OCI-LY1 (cell line): ENCODE measurements at regions not wholly inside any gene's neighbourhood (a gene's known extent, or its start where the extent isn't known, plus 50 kb on each side); places are given as distances from the start of the nearest gene placed in this dataset.

Experiments
- H2AFZ ChIP-seq: fragments of 200-600 bp; sonication (generic), shearing (Covaris generic); 2 replicates; pipeline ENCODE4 v1.6.0; 2014; ENCODE audit warnings: antibody characterized with exemption, mild to moderate bottlenecking, low read length
- H3F3A ChIP-seq: fragments of 200-600 bp; sonication (generic), shearing (Covaris generic); 2 replicates; pipeline ENCODE4 v1.6.0; 2014; ENCODE audit warnings: mild to moderate bottlenecking, antibody characterized with exemption, low read length, moderate library complexity; ENCODE audit not compliant: insufficient read depth
- H3K27ac ChIP-seq: fragments of 200-600 bp; sonication (generic); 2 replicates; pipeline ENCODE4 v1.5.1; 2014; ENCODE audit warnings: low read length, mixed run types, mild to moderate bottlenecking, low read depth; ENCODE audit not compliant: poor library complexity, severe bottlenecking
- H3K27me3 ChIP-seq: fragments of 200-600 bp; sonication (generic); 2 replicates; pipeline ENCODE4 v1.6.0; 2014; ENCODE audit warnings: antibody characterized with exemption, mild to moderate bottlenecking, low read length, moderate library complexity; ENCODE audit not compliant: insufficient read depth
- H3K36me3 ChIP-seq: fragments of 200-600 bp; sonication (generic); 2 replicates; pipeline ENCODE4 v1.6.1; 2014; ENCODE audit warnings: mild to moderate bottlenecking, antibody characterized with exemption, low read length, moderate library complexity, mixed read lengths; ENCODE audit not compliant: insufficient read depth
- H3K4me1 ChIP-seq: fragments of 200-600 bp; sonication (generic); 2 replicates; pipeline ENCODE4 v1.5.1; 2014; ENCODE audit warnings: mild to moderate bottlenecking, low read length, moderate library complexity; ENCODE audit not compliant: insufficient read depth, severe bottlenecking
- H3K4me2 ChIP-seq: fragments of 200-600 bp; sonication (generic), shearing (Covaris generic); 2 replicates; pipeline ENCODE4 v1.6.1; 2014; ENCODE audit warnings: low read length
- H3K4me3 ChIP-seq: fragments of 200-600 bp; sonication (generic); 2 replicates; pipeline ENCODE4 v1.5.1; 2014; ENCODE audit warnings: low read length, low read depth, mild to moderate bottlenecking, mixed read lengths; ENCODE audit not compliant: poor library complexity, severe bottlenecking
- H3K79me2 ChIP-seq: fragments of 200-600 bp; shearing (Covaris generic); 2 replicates; pipeline ENCODE4 v1.6.1; 2016; ENCODE audit warnings: mixed run types, low read length, mixed read lengths; ENCODE audit not compliant: insufficient read depth
- H3K9ac ChIP-seq: fragments of 200-600 bp; sonication (generic), shearing (Covaris generic); 2 replicates; pipeline ENCODE4 v1.6.1; 2014; ENCODE audit warnings: mild to moderate bottlenecking, low read length, mixed read lengths
- H3K9me2 ChIP-seq: fragments of 200-600 bp; sonication (generic), shearing (Covaris generic); 2 replicates; pipeline ENCODE4 v1.6.1; 2014; ENCODE audit warnings: low read depth, mild to moderate bottlenecking, low read length, mixed read lengths
- H3K9me3 ChIP-seq: fragments of 200-600 bp; shearing (Covaris generic); 2 replicates; pipeline ENCODE4 v1.6.1; 2014; ENCODE audit warnings: low read length, mixed read lengths
- H4K20me1 ChIP-seq: fragments of 200-600 bp; sonication (generic), shearing (Covaris generic); 2 replicates; pipeline ENCODE4 v1.6.0; 2016; ENCODE audit warnings: mild to moderate bottlenecking, low read length; ENCODE audit not compliant: insufficient read depth
- EZH2 ChIP-seq: fragments of 200-600 bp; sonication (generic), shearing (Covaris generic); IDR thresholded peaks from 2 replicates; pipeline ENCODE4 v1.8.0; 2017; ENCODE audit warnings: borderline replicate concordance, mixed run types, mild to moderate bottlenecking, antibody characterized with exemption, low read length, moderate library complexity, mixed read lengths
- TF ChIP-seq, protein P1 (sequence below): fragments of 200-600 bp; sonication (generic), shearing (Covaris generic); IDR thresholded peaks from 2 replicates; pipeline ENCODE4 v1.5.1; 2017; ENCODE audit warnings: mild to moderate bottlenecking, antibody characterized with exemption, low read length, moderate library complexity, mixed read lengths

DNA sequence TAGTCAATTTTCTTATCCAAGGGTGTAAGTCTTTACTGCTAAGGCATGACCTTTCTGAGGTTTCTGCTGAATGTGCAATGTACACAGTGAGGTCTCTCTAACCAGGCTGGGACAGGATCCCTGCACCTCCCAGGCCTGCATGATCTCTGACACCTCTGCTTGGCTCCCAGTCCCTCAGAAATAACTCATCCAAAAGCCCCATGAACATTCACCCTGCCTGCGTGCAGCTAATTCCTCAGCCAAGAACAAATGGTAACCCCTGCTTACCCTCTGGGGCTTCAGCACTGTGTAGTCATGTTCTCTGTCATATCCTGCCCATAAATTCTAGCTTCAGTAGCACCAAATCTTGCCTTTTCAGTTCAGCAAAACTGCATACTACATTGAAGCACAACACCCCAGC, 1146.3 kb upstream of the MIR17HG start:
- H3K9me2 ChIP-seq: no peaks in the 10 kb centered on the region
- no peaks in the 10 kb centered on the region for H3K36me3 ChIP-seq
- H3F3A ChIP-seq: no peaks in the 10 kb centered on the region
- H3K79me2 ChIP-seq: no peaks in the 10 kb centered on the region
- H3K9ac ChIP-seq: no peak overlapping the region
- no peaks in the 10 kb centered on the region for H3K27me3 ChIP-seq
- no peaks in the 10 kb centered on the region for H3K9me3 ChIP-seq
- no peaks in the 10 kb centered on the region for H3K4me1 ChIP-seq
- no peak overlapping the region for H3K4me2 ChIP-seq
- H4K20me1 ChIP-seq: no peaks in the 10 kb centered on the region
- no peak for TF ChIP-seq EZH2
- TF ChIP-seq, protein P1, sequence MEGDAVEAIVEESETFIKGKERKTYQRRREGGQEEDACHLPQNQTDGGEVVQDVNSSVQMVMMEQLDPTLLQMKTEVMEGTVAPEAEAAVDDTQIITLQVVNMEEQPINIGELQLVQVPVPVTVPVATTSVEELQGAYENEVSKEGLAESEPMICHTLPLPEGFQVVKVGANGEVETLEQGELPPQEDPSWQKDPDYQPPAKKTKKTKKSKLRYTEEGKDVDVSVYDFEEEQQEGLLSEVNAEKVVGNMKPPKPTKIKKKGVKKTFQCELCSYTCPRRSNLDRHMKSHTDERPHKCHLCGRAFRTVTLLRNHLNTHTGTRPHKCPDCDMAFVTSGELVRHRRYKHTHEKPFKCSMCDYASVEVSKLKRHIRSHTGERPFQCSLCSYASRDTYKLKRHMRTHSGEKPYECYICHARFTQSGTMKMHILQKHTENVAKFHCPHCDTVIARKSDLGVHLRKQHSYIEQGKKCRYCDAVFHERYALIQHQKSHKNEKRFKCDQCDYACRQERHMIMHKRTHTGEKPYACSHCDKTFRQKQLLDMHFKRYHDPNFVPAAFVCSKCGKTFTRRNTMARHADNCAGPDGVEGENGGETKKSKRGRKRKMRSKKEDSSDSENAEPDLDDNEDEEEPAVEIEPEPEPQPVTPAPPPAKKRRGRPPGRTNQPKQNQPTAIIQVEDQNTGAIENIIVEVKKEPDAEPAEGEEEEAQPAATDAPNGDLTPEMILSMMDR: no peak
- H3K27ac ChIP-seq: no peak overlapping the region
- H3K4me3 ChIP-seq: no peak overlapping the region
- H2AFZ ChIP-seq: no peak overlapping the region

DNA sequence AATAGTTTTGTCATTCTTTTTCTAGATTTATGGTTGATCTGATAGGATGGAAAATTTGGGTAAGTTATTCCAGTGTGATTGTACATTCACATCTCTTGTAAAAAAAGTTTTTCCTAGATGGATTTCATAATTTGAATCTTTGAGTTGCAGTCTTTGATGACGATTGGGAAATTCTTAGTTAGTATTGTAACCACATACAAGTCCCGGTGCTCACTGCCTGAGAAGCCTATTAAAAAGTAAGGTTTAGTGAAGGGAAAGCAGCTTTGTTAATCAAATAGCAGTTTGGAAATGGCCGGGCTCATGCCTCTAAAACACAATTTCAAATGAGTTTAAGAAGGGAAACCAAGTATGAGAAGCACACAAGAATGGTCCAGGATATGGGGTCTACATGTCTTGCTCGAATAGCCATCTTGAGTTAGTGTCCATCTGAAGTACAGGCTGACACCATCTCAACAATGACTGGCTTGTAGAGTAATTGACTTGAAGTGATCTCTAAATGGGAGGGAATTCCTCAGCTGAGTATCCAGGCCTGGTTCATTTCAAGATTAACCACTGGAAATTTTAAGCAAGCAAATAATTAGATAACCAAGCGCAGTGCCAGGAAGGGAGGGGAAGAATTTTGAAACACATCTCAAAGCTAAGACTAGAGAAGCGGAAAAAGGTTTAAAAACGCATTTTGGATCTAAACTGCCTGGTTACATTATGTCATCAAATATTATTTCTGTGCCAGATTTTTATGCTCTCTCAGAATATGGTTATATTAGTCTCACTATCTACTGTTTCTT, 1145.6 kb upstream of the MIR17HG start:
- H2AFZ ChIP-seq: no peak overlapping the region
- no peak overlapping the region for H3K4me2 ChIP-seq
- no peak overlapping the region for H3K4me3 ChIP-seq
- no peaks in the 10 kb centered on the region for H3K27me3 ChIP-seq
- no peaks in the 10 kb centered on the region for H3K9me3 ChIP-seq
- H3K4me1 ChIP-seq: no peaks in the 10 kb centered on the region
- H3K9ac ChIP-seq: no peak overlapping the region
- H3K36me3 ChIP-seq: no peaks in the 10 kb centered on the region
- TF ChIP-seq, protein P1: no peak
- TF ChIP-seq EZH2: no peak
- no peaks in the 10 kb centered on the region for H3K79me2 ChIP-seq
- no peaks in the 10 kb centered on the region for H4K20me1 ChIP-seq
- H3K27ac ChIP-seq: no peak overlapping the region
- H3K9me2 ChIP-seq: no peaks in the 10 kb centered on the region
- H3F3A ChIP-seq: no peaks in the 10 kb centered on the region

DNA sequence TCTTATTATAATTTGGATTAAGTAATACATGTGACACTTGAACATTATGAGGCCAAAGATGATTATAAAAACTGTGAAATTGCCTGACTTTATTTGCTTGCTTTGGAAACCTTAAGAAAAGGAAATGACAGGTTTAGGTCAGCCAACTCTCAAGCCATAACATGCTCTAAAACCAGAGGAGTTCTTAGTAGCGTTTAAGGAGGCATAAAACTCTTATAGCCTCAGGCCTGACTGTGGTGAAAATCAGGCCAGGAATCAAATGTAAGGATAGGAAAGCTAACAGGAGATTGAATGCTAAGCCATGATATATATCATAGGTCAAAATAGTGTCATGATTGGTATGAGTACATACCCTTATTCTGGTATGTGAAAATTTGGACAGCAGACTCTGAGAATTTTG, 1142.4 kb upstream of the MIR17HG start:
- no peaks in the 10 kb centered on the region for H3K79me2 ChIP-seq
- no peak overlapping the region for H3K9ac ChIP-seq
- TF ChIP-seq, protein P1: no peak
- TF ChIP-seq EZH2: no peak
- no peak overlapping the region for H3K4me2 ChIP-seq
- no peaks in the 10 kb centered on the region for H3K9me2 ChIP-seq
- H3K27me3 ChIP-seq: no peaks in the 10 kb centered on the region
- H3F3A ChIP-seq: no peaks in the 10 kb centered on the region
- no peaks in the 10 kb centered on the region for H3K4me1 ChIP-seq
- no peaks in the 10 kb centered on the region for H3K36me3 ChIP-seq
- H3K9me3 ChIP-seq: no peaks in the 10 kb centered on the region
- H3K27ac ChIP-seq: no peak overlapping the region
- H4K20me1 ChIP-seq: no peaks in the 10 kb centered on the region
- H2AFZ ChIP-seq: no peak overlapping the region
- H3K4me3 ChIP-seq: no peak overlapping the region
